Erythroblast (primary cell): ENCODE measurements at regions not wholly inside any gene's neighbourhood (a gene's known extent, or its start where the extent isn't known, plus 50 kb on each side); places are given as distances from the start of the nearest gene placed in this dataset.

Experiments used
- GATA1 ChIP-seq: IDR thresholded peaks from 2 replicates; pipeline ENCODE4 v1.6.1; 2011; ENCODE audit warnings: low read depth, mild to moderate bottlenecking, control low read depth, low read length, moderate library complexity
- POLR2A ChIP-seq: IDR thresholded peaks from 2 replicates; pipeline ENCODE4 v1.6.1; 2011; ENCODE audit warnings: mild to moderate bottlenecking, low read length

- TF ChIP-seq POLR2A = no peak
- TF ChIP-seq GATA1 = no peak
These were observed 382.6 kb downstream of the RAD51AP2 start for GRCh38 chr2:17135619-17136018.
